Fibroblast of pulmonary artery (primary cell): ENCODE measurements at regions not wholly inside any gene's neighbourhood (a gene's known extent, or its start where the extent isn't known, plus 50 kb on each side); places are given as distances from the start of the nearest gene placed in this dataset.

Experiments
- DNase-seq: peaks from one replicate; pipeline ENCODE4 v3.0.0-alpha.2; 2010; ENCODE audit warnings: low read depth
- H3K4me3 ChIP-seq: replicated peaks from 2 replicates; pipeline ENCODE4 v1.5.1; 2011; ENCODE audit warnings: low read depth, mild to moderate bottlenecking, control low read depth, low read length, moderate library complexity
- TF ChIP-seq, protein P1 (sequence below): IDR thresholded peaks from 2 replicates; pipeline ENCODE4 v1.5.1; 2011; ENCODE audit warnings: mild to moderate bottlenecking, control low read depth, low read length, inconsistent platforms; ENCODE audit errors: missing control alignments

DNA sequence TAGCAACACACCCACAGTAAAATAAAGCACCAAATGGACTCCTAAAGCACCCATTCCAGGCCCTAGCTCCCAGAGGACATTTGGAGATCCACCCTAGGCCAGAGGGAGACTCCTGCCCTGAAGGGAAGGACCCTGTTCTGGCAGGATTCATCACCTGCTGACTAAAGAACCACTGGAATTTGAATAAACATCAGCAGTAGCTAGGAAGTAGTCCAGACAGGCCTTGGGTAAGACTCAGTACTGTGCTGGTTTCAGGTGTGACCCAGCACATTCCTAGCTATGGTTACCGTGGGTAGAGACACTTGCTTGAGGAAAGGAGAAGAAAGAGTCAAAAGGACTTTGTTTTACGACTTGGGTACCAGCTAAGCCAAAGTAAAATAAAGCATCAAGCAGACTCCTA, 92.7 kb upstream of the LRRC7 start:
- no peak overlapping the region for H3K4me3 ChIP-seq
- TF ChIP-seq, protein P1, sequence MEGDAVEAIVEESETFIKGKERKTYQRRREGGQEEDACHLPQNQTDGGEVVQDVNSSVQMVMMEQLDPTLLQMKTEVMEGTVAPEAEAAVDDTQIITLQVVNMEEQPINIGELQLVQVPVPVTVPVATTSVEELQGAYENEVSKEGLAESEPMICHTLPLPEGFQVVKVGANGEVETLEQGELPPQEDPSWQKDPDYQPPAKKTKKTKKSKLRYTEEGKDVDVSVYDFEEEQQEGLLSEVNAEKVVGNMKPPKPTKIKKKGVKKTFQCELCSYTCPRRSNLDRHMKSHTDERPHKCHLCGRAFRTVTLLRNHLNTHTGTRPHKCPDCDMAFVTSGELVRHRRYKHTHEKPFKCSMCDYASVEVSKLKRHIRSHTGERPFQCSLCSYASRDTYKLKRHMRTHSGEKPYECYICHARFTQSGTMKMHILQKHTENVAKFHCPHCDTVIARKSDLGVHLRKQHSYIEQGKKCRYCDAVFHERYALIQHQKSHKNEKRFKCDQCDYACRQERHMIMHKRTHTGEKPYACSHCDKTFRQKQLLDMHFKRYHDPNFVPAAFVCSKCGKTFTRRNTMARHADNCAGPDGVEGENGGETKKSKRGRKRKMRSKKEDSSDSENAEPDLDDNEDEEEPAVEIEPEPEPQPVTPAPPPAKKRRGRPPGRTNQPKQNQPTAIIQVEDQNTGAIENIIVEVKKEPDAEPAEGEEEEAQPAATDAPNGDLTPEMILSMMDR = no peak
- DNase-seq = no peak

DNA sequence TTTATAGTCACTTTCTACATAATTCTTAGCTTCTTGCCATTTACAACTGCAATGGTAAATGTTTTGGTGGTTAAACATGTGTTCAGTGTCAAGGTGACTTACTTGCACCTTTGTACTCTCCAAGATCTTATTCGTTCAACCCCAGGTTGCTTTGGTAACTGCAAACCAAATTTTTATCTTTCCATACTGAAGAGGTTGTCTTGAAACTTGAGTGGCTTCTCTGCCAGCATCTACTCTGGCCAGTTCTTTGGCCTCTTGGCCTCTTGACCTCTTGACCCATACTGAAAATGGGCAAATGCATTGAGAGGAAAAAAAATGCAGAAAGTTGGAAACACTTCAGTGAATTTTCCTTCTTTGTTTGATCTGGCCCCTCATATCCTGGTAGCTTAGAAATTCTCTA, 88.0 kb upstream of the LRRC7 start:
- TF ChIP-seq, protein P1 = no peak
- no peak for DNase-seq
- no peak overlapping the region for H3K4me3 ChIP-seq

DNA sequence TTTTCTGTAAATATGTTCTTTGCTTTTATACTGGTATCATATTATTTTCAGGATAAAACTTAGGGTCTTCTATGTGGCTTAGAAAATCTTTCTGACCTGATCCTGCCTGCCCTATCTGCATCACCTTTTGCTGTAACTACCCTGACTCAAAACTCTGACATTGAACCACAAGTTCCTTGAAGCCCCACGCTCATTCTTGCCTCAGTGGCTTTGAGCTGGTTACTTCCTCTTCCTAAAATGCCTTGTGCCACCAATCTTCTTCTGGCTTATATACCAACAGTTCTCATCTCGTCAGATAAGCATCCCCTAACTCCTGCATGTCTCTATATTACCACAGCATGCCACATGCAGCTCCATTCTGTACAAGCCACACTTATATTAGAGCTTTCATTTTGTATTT, 84.5 kb upstream of the LRRC7 start:
- H3K4me3 ChIP-seq = no peak overlapping the region
- TF ChIP-seq, protein P1 = no peak
- DNase-seq = no peak

DNA sequence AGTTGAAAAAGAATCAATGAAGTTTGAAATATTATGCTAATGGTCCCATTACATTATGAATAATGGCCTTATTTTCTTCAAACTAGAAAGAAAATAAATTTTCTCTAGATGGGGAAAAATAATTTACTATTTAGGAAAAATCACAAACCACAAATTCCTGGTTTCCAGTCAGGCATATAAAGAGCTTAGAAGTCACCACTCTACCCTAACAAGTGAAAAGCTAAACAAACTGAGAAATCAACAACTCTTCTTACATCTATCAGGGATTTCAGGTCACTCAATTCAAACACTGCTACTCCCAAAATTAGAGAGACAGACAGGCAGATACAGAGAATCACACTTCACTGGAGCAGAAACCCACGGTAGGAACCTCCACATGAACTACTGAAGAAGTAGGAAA, 82.1 kb upstream of the LRRC7 start:
- no peak overlapping the region for H3K4me3 ChIP-seq
- DNase-seq = no peak
- TF ChIP-seq, protein P1 = no peak

DNA sequence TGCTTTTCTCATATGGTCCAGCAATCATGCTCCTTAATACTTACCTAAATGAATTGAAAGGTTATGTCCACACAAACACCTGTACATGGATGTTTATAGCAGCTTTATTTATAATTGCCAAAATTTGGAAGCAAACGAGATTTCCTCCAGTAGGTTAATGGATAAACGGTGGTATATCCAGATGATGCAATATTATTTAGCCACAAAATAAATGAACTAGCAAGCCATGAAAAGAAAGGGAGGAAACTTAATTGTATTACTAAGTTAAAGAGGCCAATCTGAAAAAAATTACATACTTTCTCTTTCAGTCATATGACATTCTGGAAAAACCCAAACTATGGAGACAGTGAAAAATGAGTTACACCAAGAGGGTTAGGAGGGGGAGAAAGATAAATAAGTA, 76.3 kb upstream of the LRRC7 start:
- TF ChIP-seq, protein P1 = no peak
- no peak overlapping the region for H3K4me3 ChIP-seq
- DNase-seq = no peak

DNA sequence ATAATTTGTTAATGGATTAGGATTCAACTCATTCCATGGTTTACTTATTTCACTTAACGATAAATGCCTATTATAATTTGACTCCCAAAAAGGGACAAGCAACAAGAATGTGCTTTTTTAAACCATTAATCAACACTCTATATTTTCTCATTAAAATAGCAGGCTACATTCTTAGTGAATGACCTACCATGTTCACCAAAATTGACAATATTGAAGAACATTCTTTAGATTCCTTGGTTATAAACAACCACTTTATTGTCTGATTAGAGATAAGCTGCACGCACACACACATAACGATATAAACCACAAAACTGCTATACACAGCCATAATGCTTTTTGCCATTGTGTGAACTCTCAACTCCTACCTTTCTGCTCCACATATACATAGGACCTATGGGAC, 75.4 kb upstream of the LRRC7 start:
- peak; percentile 26 for DNase-seq
- TF ChIP-seq, protein P1 = no peak
- no peak overlapping the region for H3K4me3 ChIP-seq

DNA sequence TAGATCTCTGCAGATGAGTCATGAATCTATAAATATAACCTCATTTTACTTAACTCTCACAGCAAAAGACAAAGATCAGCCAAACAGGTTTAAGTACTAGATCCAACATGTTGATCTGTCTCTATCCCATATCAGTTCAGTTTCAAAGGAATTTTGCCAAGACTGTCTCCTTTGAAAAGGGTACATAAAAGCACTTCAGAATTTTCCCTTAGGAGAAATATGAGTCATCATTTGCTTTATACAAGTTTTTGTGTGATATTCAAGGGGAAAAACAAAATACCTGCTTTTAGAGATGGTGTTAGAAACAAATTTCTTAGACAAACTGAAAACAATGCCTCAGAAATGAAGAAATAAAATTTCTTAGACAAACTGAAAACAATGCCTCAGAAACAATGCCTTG, 73.5 kb upstream of the LRRC7 start:
- no peak for DNase-seq
- TF ChIP-seq, protein P1 = no peak
- no peak overlapping the region for H3K4me3 ChIP-seq
